Fibroblast of mammary gland (primary cell): ENCODE measurements at regions not wholly inside any gene's neighbourhood (a gene's known extent, or its start where the extent isn't known, plus 50 kb on each side); places are given as distances from the start of the nearest gene placed in this dataset.

Experiments
- DNase-seq: peaks from one replicate; pipeline ENCODE4 v3.0.0-alpha.2; 2010; ENCODE audit warnings: low read depth
- H3K4me3 ChIP-seq: 2 replicates; pipeline ENCODE4 v1.5.1; 2011; ENCODE audit warnings: low read depth, mild to moderate bottlenecking, low read length, moderate library complexity; ENCODE audit not compliant: control insufficient read depth
- TF ChIP-seq, protein P1 (sequence below): conservative IDR thresholded peaks from 2 replicates; pipeline ENCODE4 v1.5.1; 2011; ENCODE audit warnings: low read depth, low read length, inconsistent platforms; ENCODE audit not compliant: control insufficient read depth, insufficient read depth

DNA sequence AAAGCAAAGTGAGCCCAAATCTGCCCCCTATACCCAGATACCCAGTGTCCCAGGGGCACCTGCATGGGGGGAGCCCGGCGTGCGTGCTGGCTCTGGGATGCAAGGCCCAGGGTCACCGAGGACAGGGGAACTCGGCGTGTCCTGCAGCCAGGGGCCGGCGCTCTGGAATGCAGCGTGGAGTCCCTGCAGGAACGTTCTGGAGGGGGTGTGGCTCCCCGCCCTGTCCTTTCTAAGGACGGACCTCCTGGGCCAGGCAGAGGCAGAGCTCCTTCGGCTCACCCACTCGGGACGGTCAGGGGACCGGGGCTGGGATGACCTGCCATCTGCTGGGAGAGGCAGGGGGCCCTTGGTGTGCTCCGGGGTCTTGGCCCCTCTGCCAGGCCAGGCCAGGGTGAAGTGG lies 1196.8 kb downstream of the BRD1 start:
- no peak overlapping the region for H3K4me3 ChIP-seq
- DNase-seq = no peak
- TF ChIP-seq, protein P1, sequence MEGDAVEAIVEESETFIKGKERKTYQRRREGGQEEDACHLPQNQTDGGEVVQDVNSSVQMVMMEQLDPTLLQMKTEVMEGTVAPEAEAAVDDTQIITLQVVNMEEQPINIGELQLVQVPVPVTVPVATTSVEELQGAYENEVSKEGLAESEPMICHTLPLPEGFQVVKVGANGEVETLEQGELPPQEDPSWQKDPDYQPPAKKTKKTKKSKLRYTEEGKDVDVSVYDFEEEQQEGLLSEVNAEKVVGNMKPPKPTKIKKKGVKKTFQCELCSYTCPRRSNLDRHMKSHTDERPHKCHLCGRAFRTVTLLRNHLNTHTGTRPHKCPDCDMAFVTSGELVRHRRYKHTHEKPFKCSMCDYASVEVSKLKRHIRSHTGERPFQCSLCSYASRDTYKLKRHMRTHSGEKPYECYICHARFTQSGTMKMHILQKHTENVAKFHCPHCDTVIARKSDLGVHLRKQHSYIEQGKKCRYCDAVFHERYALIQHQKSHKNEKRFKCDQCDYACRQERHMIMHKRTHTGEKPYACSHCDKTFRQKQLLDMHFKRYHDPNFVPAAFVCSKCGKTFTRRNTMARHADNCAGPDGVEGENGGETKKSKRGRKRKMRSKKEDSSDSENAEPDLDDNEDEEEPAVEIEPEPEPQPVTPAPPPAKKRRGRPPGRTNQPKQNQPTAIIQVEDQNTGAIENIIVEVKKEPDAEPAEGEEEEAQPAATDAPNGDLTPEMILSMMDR = no peak

DNA sequence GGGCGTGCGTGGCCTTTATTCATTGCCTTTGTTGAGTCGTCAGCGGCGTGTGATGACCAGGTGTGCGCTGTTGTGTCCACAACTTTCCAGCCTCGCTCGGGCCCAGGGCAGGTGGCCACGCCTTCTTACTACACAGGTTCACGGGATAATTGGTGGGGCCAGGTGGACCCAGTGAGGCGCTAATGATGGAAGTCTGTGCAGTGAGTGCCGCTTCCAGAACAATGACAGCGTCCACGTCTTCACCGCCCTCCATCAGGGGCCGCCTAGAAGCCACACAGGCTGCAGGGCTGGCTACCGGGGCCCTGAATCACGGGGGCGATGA lies 1197.3 kb downstream of the BRD1 start:
- H3K4me3 ChIP-seq = no peak overlapping the region
- DNase-seq = no peak
- TF ChIP-seq, protein P1 = no peak

DNA sequence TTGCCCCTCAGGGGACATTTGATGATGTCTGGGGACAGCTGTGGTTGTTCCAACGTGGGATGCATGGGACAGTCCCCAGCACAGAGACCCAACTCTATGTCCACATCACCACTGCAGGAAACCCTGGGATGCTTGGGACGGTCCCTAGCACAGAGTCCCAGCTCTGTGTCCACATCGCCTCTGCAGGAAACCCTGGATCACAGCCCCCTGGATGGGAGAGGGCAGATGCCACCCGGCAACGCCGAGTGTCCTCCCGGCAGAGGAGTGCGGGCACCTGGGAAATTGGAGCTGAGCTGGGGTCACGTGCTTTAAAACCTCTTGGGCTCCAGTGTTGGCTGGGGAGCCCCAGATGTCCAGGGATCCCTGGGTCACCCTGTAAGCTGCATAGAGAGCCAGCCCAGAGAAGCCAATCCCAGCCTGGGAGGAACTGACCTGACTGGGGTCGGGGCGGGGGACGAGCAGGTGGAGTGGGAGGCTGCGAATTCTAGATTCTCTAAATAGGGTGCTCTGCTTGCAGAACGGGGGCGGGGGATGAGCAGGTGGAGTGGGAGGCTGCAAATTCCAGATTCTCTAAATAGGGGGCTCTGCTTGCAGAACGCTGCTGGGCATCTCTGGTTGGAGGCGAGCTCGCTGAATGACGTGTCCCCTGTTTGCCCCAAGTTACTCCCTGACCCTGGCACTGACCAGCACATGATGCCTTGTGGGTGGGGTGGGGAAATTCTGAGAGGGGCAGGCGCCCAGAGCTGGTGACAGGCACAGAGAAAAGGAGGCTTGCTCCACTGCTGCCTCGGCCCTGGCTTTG lies 1197.8 kb downstream of the BRD1 start:
- DNase-seq = no peak
- TF ChIP-seq, protein P1 = no peak
- H3K4me3 ChIP-seq = no peak overlapping the region

DNA sequence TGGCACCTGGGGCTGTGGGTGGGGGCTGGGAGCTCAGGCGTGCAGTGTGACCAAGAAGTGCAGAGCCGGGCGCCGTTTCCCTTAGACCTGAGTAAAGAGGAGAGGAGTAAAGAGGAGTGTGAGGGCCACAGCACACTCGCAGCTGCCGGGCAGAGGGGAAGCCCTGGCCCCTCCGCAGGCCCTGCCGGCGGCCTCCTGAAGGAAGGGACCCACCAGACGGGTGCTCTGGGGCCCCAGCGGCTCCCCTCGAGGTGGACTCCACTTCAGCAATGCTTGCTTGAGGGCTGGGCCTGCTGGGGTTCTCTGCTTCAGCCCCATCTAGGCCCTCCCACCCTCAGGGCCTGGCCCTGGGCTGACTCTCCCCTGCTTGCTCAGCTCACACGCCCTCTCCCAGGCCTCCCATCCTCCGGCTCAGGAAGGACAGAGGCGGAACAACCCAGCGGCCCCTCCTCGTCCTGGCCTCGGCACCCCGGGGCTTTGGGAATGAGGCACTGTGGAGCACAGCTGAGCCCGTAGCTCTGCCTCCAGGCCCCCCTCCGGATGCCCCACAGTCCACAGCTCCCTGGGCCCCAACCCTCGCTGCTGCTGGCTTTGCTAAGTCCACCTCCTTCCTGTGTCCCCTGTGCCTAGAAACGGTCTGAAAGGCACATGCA lies 1198.7 kb downstream of the BRD1 start:
- TF ChIP-seq, protein P1 = no peak
- DNase-seq = no peak
- no peak overlapping the region for H3K4me3 ChIP-seq

DNA sequence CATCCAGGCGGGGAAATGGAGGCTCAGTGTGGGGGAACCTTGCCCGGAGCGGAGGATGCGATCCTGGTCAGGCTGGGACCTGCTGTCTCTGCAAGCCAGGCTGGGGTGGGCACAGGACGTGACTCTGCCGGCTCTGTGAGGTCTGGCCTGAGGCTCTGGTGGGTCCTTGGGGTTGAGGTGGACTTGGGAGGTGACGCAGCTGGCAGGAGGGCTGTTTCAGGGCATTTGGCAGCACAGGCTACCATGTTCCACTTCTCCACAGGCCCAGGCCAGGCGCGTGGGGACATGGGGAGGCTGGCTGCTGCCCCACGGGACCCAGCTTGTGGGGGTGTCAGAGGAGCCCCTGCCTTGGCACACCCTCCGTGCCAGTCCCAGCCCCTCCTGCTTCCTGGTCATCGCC lies 1199.7 kb downstream of the BRD1 start:
- TF ChIP-seq, protein P1 = no peak
- H3K4me3 ChIP-seq = no peak overlapping the region
- no peak for DNase-seq

DNA sequence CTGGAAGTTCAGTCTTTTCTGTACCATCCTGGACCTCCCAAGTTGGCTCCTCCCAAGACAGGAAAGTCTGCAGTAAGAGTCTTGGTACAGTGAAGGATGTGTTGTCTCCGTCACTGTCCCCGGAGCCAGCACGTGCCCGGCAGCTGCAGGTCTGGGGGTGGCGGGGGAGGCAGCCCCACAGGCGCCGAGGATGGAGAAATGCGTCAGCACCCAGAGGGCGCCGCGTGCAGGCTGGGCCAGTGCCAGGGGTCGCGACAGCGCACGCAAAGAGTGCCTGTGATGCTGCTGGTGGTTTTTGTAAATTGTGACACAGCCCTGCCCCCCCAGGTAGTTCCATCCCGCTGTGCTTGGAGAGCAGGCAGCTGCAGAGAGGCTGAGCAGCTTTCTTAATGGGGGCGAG lies 1200.5 kb downstream of the BRD1 start:
- DNase-seq = no peak
- no peak overlapping the region for H3K4me3 ChIP-seq
- TF ChIP-seq, protein P1 = no peak

DNA sequence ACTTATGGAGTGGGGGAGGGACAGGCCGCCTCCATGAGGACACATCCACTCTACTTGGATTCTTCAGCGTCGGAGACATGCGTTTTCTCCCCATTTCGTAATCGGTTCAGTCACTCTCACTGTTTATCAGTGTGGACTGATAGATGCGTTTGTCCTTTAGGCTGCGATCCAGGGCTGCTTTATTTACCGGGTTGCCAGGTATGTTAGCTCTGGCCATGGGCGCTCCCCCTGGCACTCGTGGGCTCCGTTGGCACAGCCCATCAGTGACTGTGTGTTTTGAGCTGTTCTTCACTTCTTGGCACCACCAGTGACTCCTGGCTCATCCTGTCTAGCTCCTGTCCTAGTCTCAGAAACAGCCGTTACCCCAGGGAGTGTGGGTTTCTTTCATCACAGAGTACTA lies 1203.3 kb downstream of the BRD1 start:
- DNase-seq = no peak
- TF ChIP-seq, protein P1 = no peak
- H3K4me3 ChIP-seq = no peak overlapping the region
